ENCODE measurements at regions not wholly inside any gene's neighbourhood (a gene's known extent, or its start where the extent isn't known, plus 50 kb on each side); places are given as distances from the start of the nearest gene placed in this dataset.

DNA sequence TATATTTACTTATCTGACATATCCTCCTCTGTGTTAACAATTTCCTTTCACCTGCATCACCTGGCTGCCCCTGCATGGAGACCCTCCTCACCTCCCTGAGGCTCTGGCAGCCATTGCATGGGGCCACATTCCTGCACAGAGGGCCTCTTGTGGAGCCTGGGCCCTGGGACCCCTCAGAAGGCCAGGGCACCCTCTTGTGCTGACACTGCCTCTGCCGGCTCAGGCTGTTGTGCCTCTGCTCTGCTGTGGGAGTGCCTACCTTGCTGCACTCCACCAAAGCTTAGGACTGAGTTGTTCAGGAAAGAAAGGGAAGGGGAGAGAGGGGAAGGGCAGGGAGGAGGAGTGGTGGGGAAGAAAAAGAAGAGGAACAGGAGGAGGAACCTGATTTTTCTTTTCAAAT is 194.5 kb downstream of the ADAMTS15 start:
- no peaks in the 10 kb centered on the region for H3K36me3 ChIP-seq (ENCODE audit: control insufficient read depth, insufficient read depth, low read length)
- H3K4me3 ChIP-seq (ENCODE audit: low read length), result no peak overlapping the region
- H3K27ac ChIP-seq (ENCODE audit: low read depth, low read length), result no peak overlapping the region
- no peak overlapping the region for H3K9ac ChIP-seq (ENCODE audit: low read length)
- H3K27me3 ChIP-seq (ENCODE audit: control insufficient read depth, insufficient read depth, low read length), result no peaks in the 10 kb centered on the region
- H3K4me1 ChIP-seq (ENCODE audit: control insufficient read depth, insufficient read depth, low read length), result no peaks in the 10 kb centered on the region

DNA sequence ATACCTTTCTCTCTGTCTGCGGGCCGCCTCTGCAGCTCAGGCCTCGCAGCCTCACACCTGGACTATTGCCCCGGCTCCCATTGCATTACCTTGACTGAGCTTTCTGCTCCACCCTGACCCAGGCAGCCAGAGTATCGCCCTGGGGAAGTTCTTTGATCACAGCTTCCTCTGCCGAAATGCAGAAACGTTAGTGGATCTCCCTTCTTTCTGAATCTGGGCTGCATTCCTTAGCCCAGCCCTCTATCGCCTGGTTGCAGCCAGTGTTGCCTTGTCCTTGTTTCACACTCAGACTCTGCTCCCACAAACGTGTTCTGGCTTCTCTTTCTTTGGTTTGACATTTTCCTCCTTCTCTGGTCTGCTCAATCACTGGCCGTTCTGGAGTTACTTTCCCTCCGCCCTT is 195.7 kb downstream of the ADAMTS15 start:
- Histone ChIP-seq H3K4me3 (ENCODE audit: low read length) (no peak overlapping the region), H3K36me3 (ENCODE audit: control insufficient read depth, insufficient read depth, low read length) (no peaks in the 10 kb centered on the region), H3K27me3 (ENCODE audit: control insufficient read depth, insufficient read depth, low read length) (no peaks in the 10 kb centered on the region), H3K4me1 (ENCODE audit: control insufficient read depth, insufficient read depth, low read length) (peaks cover 8% of the 10 kb centered on the region), H3K27ac (ENCODE audit: low read depth, low read length) (no peak overlapping the region), H3K9ac (ENCODE audit: low read length) (no peak overlapping the region)

DNA sequence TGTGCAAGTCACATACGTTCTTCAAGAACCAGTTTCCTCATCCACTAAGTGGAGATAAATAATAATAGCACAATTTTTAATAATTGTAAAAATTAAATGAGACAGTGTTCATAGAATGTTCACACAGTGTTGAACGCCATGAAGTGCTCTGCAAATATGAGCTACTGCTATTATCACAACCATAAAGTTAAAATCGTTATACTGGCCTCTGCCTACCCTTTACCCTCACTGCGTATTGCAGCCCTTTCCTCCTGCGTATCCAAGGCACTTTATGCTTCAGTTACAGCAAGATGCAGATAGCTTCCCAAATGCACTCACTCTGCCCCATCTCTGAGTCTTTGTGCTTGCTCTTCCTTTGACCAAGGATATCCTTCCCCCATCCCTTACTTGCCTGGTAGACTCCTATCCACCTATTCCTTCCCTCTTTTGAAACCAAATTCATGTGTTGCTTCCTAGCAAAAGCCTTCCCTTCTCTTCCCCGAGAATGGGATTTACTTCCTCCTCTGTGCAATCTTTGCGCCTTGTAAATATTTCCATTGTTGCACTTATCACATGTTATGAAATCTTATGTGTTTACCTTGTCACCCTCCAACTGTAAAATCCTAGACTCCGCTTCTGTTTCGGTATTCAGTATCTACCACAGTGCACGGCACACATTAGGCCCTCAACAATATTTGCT is 196.9 kb downstream of the ADAMTS15 start:
- H3K36me3 ChIP-seq (ENCODE audit: control insufficient read depth, insufficient read depth, low read length), result no peaks in the 10 kb centered on the region
- H3K9ac ChIP-seq (ENCODE audit: low read length), result no peak overlapping the region
- no peaks in the 10 kb centered on the region for H3K27me3 ChIP-seq (ENCODE audit: control insufficient read depth, insufficient read depth, low read length)
- H3K4me1 ChIP-seq (ENCODE audit: control insufficient read depth, insufficient read depth, low read length), result peaks cover 17% of the 10 kb centered on the region
- H3K4me3 ChIP-seq (ENCODE audit: low read length), result no peak overlapping the region
- H3K27ac ChIP-seq (ENCODE audit: low read depth, low read length), result no peak overlapping the region

DNA sequence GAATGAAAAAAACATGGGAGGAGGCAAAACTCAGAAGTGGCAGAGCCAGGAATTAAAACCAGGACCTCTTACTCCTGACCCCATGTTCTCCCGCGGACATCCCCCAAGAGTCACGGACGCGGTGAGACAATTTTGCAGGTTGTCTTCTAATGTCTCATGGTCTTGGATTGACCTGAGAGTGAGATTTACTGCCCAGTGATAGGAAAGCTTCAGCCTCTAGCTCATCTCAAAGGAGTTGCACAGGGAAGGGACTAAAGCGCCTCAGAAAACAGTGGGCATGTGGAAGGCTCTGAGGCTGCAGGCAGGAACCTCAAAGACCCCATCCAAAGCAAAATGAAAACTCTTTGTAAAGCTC is 197.4 kb downstream of the ADAMTS15 start:
- Histone ChIP-seq H3K27ac (ENCODE audit: low read depth, low read length) (no peak overlapping the region), H3K27me3 (ENCODE audit: control insufficient read depth, insufficient read depth, low read length) (no peaks in the 10 kb centered on the region), H3K4me3 (ENCODE audit: low read length) (no peak overlapping the region), H3K9ac (ENCODE audit: low read length) (no peak overlapping the region), H3K4me1 (ENCODE audit: control insufficient read depth, insufficient read depth, low read length) (peaks cover 17% of the 10 kb centered on the region), H3K36me3 (ENCODE audit: control insufficient read depth, insufficient read depth, low read length) (no peaks in the 10 kb centered on the region)

DNA sequence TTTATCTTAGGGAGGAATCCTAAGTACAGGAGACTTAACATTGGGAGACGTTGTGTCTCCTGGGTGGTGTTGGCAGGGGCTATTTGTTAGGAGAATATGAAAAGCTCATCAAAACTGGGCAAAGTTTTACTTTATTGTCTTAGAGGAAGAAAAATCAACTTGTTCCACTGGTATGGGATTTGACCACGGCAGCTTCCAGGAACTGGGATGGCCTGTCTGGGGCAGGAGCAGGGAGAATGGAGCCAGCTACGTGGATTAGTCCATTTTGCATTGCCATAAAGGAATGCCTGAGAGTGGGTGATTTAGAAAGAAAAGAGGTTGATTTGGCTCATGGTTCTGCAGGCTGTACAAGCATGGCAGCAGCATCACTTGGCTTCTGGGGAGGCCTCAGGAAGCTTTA is 198.4 kb downstream of the ADAMTS15 start:
- Histone ChIP-seq H3K36me3 (ENCODE audit: control insufficient read depth, insufficient read depth, low read length) (no peaks in the 10 kb centered on the region), H3K27me3 (ENCODE audit: control insufficient read depth, insufficient read depth, low read length) (no peaks in the 10 kb centered on the region), H3K27ac (ENCODE audit: low read depth, low read length) (no peak overlapping the region), H3K4me3 (ENCODE audit: low read length) (no peak overlapping the region), H3K4me1 (ENCODE audit: control insufficient read depth, insufficient read depth, low read length) (peaks cover 17% of the 10 kb centered on the region), H3K9ac (ENCODE audit: low read length) (no peak overlapping the region)

DNA sequence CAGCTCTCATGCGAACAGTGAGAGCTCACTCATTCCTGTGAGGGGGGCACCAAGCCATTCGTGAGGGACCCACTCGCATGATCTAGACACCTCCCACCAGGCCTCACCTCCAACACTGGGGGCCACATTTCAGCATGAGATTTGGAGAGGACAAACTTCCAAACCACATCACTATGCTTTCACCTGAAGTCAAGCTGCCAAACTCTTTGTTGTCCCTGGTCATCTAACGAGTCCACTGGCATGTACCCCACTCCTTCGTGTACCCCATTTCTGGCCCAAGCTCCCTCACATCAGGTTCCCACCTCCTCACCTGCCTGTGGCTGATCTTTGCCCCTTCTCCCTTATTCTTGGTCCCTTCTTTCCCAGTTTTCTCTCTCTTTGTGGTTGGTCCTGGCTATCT is 198.9 kb downstream of the ADAMTS15 start:
- H3K9ac ChIP-seq (ENCODE audit: low read length), result no peak overlapping the region
- peaks cover 17% of the 10 kb centered on the region for H3K4me1 ChIP-seq (ENCODE audit: control insufficient read depth, insufficient read depth, low read length)
- H3K36me3 ChIP-seq (ENCODE audit: control insufficient read depth, insufficient read depth, low read length), result no peaks in the 10 kb centered on the region
- H3K4me3 ChIP-seq (ENCODE audit: low read length), result no peak overlapping the region
- no peaks in the 10 kb centered on the region for H3K27me3 ChIP-seq (ENCODE audit: control insufficient read depth, insufficient read depth, low read length)
- no peak overlapping the region for H3K27ac ChIP-seq (ENCODE audit: low read depth, low read length)

DNA sequence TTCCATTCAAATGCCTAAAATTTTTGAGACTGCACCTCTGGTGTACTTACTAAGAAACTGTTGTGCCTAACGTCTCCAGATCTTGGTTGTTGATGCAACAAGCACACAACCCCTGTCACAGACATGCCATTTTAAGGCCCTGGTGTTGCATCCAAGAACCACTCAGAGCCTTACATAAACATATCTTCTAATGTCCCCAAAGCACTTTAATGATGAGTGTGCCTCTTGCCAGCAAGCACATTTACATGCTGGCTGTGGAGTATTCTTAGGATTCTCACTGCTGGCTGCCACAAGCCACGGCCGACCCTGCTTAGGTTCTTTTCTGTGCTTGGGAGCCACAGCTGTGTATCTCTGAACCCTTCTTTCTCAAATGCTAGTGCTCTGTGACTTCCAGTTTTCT is 201.4 kb downstream of the ADAMTS15 start:
- Histone ChIP-seq H3K27ac (ENCODE audit: low read depth, low read length) (no peak overlapping the region), H3K9ac (ENCODE audit: low read length) (no peak overlapping the region), H3K4me3 (ENCODE audit: low read length) (no peak overlapping the region), H3K36me3 (ENCODE audit: control insufficient read depth, insufficient read depth, low read length) (no peaks in the 10 kb centered on the region), H3K4me1 (ENCODE audit: control insufficient read depth, insufficient read depth, low read length) (peaks cover 25% of the 10 kb centered on the region), H3K27me3 (ENCODE audit: control insufficient read depth, insufficient read depth, low read length) (no peaks in the 10 kb centered on the region)

DNA sequence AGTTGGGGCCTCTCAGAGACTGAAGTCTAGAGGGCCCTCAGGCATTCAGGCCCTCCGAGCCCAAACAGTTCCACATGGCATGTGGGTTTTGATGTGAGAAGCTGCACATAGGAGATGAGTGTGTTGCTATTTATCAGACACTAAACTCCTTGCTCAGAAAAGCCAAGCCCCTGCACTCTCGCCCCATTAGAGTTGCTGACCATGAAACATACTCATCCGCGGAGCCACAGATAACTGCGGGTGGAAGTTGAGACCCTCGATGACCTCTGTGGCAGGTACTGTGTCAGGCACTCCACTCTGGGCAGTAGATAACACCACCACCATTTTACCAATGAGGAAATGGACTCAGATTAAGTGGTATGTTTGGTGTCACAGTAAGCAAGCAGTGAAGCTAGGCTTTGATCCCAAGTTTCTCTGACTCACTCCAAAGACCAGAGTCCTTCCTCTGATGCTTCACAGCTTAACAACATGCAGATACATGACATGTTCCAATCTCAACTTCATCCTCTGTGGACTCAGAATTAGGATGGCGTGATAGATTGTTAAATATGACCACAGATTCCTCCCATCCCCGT is 202.1 kb downstream of the ADAMTS15 start:
- Histone ChIP-seq H3K27me3 (ENCODE audit: control insufficient read depth, insufficient read depth, low read length) (no peaks in the 10 kb centered on the region), H3K36me3 (ENCODE audit: control insufficient read depth, insufficient read depth, low read length) (no peaks in the 10 kb centered on the region), H3K27ac (ENCODE audit: low read depth, low read length) (no peak overlapping the region), H3K4me1 (ENCODE audit: control insufficient read depth, insufficient read depth, low read length) (peaks cover 25% of the 10 kb centered on the region), H3K9ac (ENCODE audit: low read length) (no peak overlapping the region), H3K4me3 (ENCODE audit: low read length) (no peak overlapping the region)

DNA sequence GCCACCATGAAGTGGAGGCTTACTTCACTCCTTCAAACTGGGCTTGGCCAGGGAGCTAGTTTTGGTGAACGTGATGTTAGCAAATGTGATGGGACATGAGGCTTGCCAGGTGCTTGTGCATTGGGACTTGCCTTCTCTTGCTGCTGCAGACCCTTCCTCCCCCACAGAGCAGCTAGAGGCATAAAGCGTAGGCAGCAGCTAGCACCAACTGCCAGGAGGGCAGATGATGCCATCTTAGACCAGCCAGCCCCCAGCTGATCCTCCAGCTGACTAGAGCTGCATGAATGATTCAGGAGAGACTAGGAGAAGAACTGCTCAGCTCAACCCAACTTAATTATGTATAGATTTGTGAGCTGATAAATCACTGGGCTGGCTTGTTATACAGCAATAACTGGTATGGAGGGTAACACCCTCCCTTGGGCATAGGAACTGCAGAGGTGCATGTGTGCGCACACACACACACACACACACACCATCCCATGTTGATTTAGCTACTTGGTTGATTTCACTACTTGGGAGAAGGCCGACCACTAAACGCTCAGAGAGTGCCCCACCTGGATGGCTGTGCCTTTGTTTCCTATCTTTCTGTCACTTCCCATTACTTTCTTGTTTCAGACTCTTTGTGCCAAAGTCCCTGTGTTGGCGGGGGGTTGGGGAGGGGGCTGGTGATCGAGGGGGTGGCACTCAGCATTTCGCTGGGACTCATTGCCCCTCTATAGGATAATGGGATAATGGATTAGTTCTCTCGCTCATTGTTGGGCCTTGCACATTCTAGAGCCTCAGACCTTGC is 202.8 kb downstream of the ADAMTS15 start:
- no peaks in the 10 kb centered on the region for H3K36me3 ChIP-seq (ENCODE audit: control insufficient read depth, insufficient read depth, low read length)
- peaks cover 25% of the 10 kb centered on the region for H3K4me1 ChIP-seq (ENCODE audit: control insufficient read depth, insufficient read depth, low read length)
- no peak overlapping the region for H3K4me3 ChIP-seq (ENCODE audit: low read length)
- H3K27ac ChIP-seq (ENCODE audit: low read depth, low read length), result no peak overlapping the region
- no peak overlapping the region for H3K9ac ChIP-seq (ENCODE audit: low read length)
- no peaks in the 10 kb centered on the region for H3K27me3 ChIP-seq (ENCODE audit: control insufficient read depth, insufficient read depth, low read length)

DNA sequence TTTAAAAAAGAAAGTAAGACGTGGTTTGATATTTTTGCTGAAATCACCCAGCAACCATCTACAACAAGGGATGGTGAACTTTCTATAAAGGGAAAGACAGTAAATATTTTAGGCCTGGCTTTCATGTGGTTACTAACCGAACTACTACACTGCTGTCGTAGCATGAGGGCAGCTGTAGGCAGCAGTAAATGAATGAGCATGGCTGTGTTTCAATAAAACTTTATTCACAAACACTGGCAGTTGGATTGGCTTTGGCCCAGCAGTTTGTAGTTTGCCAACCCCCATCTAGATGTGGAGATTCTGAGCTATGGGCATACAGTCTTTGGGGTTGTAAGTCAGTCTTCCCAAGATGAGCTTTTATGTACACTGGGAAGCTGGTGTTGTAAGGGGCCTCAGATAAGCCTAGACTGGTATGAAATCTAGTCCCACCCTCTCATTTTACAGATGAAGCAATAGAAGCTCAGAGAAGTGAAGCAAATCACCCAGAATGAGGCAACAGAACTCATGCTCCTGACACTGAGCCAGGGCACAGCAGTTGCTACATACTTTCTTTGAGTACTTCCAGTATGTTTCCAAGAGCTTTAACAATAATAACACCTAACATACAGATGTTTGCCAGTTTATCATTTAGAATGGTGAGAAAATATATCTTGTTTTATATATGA is 204.4 kb downstream of the ADAMTS15 start:
- Histone ChIP-seq H3K4me3 (ENCODE audit: low read length) (no peak overlapping the region), H3K4me1 (ENCODE audit: control insufficient read depth, insufficient read depth, low read length) (peaks cover 25% of the 10 kb centered on the region), H3K9ac (ENCODE audit: low read length) (no peak overlapping the region), H3K27ac (ENCODE audit: low read depth, low read length) (no peak overlapping the region), H3K36me3 (ENCODE audit: control insufficient read depth, insufficient read depth, low read length) (no peaks in the 10 kb centered on the region), H3K27me3 (ENCODE audit: control insufficient read depth, insufficient read depth, low read length) (no peaks in the 10 kb centered on the region)

DNA sequence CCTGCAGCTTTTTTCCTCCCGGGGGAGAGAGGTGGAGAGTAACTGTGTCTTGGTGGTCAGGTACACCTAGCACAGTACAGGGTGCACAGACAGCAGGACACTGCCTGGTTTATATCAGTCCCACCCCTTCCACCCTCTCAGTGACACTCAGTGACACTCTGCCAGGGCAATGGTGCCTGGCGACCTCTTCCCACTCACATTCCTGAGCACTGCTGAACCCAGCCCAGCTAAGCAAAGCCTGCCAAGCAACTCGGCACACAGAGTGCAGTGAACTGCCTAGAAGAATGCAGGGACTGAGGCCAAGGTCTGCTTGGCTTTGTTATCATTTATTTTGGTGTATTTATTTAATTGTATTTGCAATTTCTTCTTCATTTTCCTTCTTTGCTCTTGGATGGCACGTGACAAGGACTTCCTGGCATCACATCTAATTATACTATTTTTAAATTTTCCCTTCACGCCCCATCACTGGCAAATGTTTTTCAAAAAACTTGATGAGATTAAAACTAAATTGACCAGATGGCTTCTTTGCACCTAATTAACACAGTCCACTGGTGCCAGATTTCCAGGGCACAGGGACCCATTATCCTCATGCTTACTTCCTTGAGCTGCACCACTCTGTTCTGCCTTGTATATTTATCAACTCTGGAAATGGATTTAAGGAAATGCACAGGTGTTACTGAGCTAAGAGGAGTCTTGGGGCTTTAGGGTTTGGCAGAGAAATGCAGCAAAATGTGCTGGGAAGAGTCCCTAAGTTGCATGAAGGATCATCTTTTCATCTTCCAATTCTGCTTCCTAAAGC is 205.6 kb downstream of the ADAMTS15 start:
- Histone ChIP-seq H3K36me3 (ENCODE audit: control insufficient read depth, insufficient read depth, low read length) (no peaks in the 10 kb centered on the region), H3K4me3 (ENCODE audit: low read length) (peak overlapping the region; percentile 22), H3K4me1 (ENCODE audit: control insufficient read depth, insufficient read depth, low read length) (peaks cover 18% of the 10 kb centered on the region), H3K27me3 (ENCODE audit: control insufficient read depth, insufficient read depth, low read length) (no peaks in the 10 kb centered on the region), H3K27ac (ENCODE audit: low read depth, low read length) (no peak overlapping the region), H3K9ac (ENCODE audit: low read length) (no peak overlapping the region)

DNA sequence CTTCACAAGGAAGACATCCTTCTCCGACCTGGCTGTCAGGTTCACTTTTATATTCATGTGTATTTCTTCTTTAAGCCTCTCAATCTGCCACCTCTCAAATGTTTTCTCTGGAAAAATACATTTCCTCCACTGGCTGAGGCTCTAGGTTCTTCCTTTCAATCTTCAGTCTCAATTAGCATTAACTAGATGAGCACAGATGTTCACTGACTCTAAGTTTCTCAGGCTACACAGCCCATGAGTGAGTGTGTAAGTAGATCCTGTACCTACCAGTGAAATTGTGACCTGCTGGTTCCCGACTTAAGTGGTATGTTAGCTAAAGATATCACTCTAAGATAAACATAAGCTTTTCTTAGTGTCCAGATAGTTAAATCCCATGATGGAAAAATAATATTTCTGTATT is 206.9 kb downstream of the ADAMTS15 start:
- no peak overlapping the region for H3K27ac ChIP-seq (ENCODE audit: low read depth, low read length)
- H3K4me1 ChIP-seq (ENCODE audit: control insufficient read depth, insufficient read depth, low read length), result peaks cover 8% of the 10 kb centered on the region
- no peaks in the 10 kb centered on the region for H3K27me3 ChIP-seq (ENCODE audit: control insufficient read depth, insufficient read depth, low read length)
- no peak overlapping the region for H3K4me3 ChIP-seq (ENCODE audit: low read length)
- H3K9ac ChIP-seq (ENCODE audit: low read length), result no peak overlapping the region
- H3K36me3 ChIP-seq (ENCODE audit: control insufficient read depth, insufficient read depth, low read length), result no peaks in the 10 kb centered on the region
